SK-N-SH treated with all-trans-retinoic acid at 6 μM for 48 hours (cell line): ENCODE measurements at regions not wholly inside any gene's neighbourhood (a gene's known extent, or its start where the extent isn't known, plus 50 kb on each side); places are given as distances from the start of the nearest gene placed in this dataset.

Source experiments
- ATAC-seq: fragments of 200-7000 bp; cut with Tn5 transposase; 3 replicates; pipeline ENCODE4 v1.9.1; 2020; ENCODE audit warnings: mild to moderate bottlenecking, moderate library complexity
- ARNTL ChIP-seq: fragments of 450-650 bp; formaldehyde crosslinking; IDR thresholded peaks from 2 replicates; pipeline ENCODE4 v1.5.0; 2020; ENCODE audit warnings: low read depth, mild to moderate bottlenecking, moderate library complexity, borderline replicate concordance
- BACH2 ChIP-seq: fragments of 250-450 bp; sonication (Bioruptor Pico); IDR thresholded peaks from 2 replicates; pipeline ENCODE4 v1.9.0; 2021; ENCODE audit warnings: mild to moderate bottlenecking, borderline replicate concordance
- CSDC2 ChIP-seq: fragments of 250-450 bp; sonication (Bioruptor Pico); IDR thresholded peaks from 2 replicates; pipeline ENCODE4 v1.5.0; 2020; ENCODE audit warnings: mild to moderate bottlenecking, moderate library complexity
- CSRNP3 ChIP-seq: fragments of 250-450 bp; sonication (Bioruptor Pico); IDR thresholded peaks from 2 replicates; pipeline ENCODE4 v1.5.1; 2021; ENCODE audit warnings: mild to moderate bottlenecking, moderate library complexity
- OSR1 ChIP-seq: fragments of 250-450 bp; sonication (Bioruptor Pico); IDR thresholded peaks from 2 replicates; pipeline ENCODE4 v1.8.0; 2022; ENCODE audit warnings: moderate library complexity, mild to moderate bottlenecking, inconsistent platforms
- POU6F1 ChIP-seq: fragments of 250-450 bp; sonication (Bioruptor Pico); IDR thresholded peaks from 2 replicates; pipeline ENCODE4 v1.8.0; 2021; ENCODE audit warnings: low read depth, mild to moderate bottlenecking, moderate library complexity, borderline replicate concordance
- RARB ChIP-seq: fragments of 250-450 bp; sonication (Bioruptor Pico); IDR thresholded peaks from 2 replicates; pipeline ENCODE4 v1.8.0; 2021; ENCODE audit warnings: mild to moderate bottlenecking, moderate library complexity
- SNAI2 ChIP-seq: fragments of 250-450 bp; sonication (Bioruptor Pico); IDR thresholded peaks from 2 replicates; pipeline ENCODE4 v1.5.0; 2020; ENCODE audit warnings: mild to moderate bottlenecking, moderate library complexity
- TOX ChIP-seq: fragments of 250-450 bp; sonication (Bioruptor Pico); IDR thresholded peaks from 2 replicates; pipeline ENCODE4 v1.8.0; 2021; ENCODE audit warnings: mild to moderate bottlenecking, moderate library complexity, borderline replicate concordance
- TSHZ2 ChIP-seq: fragments of 250-450 bp; sonication (Bioruptor Pico); IDR thresholded peaks from 2 replicates; pipeline ENCODE4 v1.5.0; 2020; ENCODE audit warnings: mild to moderate bottlenecking, moderate library complexity
- ZC3H10 ChIP-seq: fragments of 250-450 bp; sonication (Bioruptor Pico); IDR thresholded peaks from 2 replicates; pipeline ENCODE4 v1.5.1; 2021; ENCODE audit warnings: mild to moderate bottlenecking, moderate library complexity
- ZFP3 ChIP-seq: fragments of 250-450 bp; sonication (Bioruptor Pico); IDR thresholded peaks from 2 replicates; pipeline ENCODE4 v1.5.0; 2020; ENCODE audit warnings: mild to moderate bottlenecking, moderate library complexity
- ZFP30 ChIP-seq: fragments of 450-650 bp; formaldehyde crosslinking; IDR thresholded peaks from 2 replicates; pipeline ENCODE4 v1.5.0; 2022; ENCODE audit warnings: mild to moderate bottlenecking, moderate library complexity
- ZNF565 ChIP-seq: fragments of 450-650 bp; formaldehyde crosslinking; conservative IDR thresholded peaks from 2 replicates; pipeline ENCODE4 v1.5.0; 2020; ENCODE audit warnings: low read depth, mild to moderate bottlenecking, moderate library complexity
- ZNF8 ChIP-seq: fragments of 450-650 bp; formaldehyde crosslinking; IDR thresholded peaks from 2 replicates; pipeline ENCODE4 v1.5.0; 2020; ENCODE audit warnings: mild to moderate bottlenecking, moderate library complexity
- TF ChIP-seq, protein P1 (sequence below): fragments of 250-450 bp; sonication (Bioruptor Pico); IDR thresholded peaks from 2 replicates; pipeline ENCODE4 v1.8.0; 2020; ENCODE audit warnings: mild to moderate bottlenecking, moderate library complexity, borderline replicate concordance
- TF ChIP-seq, protein P2 (sequence below): fragments of 250-450 bp; sonication (Bioruptor Pico); IDR thresholded peaks from 2 replicates; pipeline ENCODE4 v1.5.1; 2020; ENCODE audit warnings: low read depth, mild to moderate bottlenecking, moderate library complexity

GRCh38 chr12:89064151-89064550 lies 288.1 kb downstream of the DUSP6 start (continued):
- TF ChIP-seq POU6F1, result no peak
- TF ChIP-seq SNAI2, result no peak
- no peak for TF ChIP-seq BACH2
- no peak for TF ChIP-seq TOX
- TF ChIP-seq ZNF8 (CRISPR knock-in tag), result no peak
- no peak for TF ChIP-seq ZFP3 (CRISPR knock-in tag)
- TF ChIP-seq, protein P1, sequence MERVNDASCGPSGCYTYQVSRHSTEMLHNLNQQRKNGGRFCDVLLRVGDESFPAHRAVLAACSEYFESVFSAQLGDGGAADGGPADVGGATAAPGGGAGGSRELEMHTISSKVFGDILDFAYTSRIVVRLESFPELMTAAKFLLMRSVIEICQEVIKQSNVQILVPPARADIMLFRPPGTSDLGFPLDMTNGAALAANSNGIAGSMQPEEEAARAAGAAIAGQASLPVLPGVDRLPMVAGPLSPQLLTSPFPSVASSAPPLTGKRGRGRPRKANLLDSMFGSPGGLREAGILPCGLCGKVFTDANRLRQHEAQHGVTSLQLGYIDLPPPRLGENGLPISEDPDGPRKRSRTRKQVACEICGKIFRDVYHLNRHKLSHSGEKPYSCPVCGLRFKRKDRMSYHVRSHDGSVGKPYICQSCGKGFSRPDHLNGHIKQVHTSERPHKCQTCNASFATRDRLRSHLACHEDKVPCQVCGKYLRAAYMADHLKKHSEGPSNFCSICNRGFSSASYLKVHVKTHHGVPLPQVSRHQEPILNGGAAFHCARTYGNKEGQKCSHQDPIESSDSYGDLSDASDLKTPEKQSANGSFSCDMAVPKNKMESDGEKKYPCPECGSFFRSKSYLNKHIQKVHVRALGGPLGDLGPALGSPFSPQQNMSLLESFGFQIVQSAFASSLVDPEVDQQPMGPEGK (CRISPR knock-in tag), result no peak

DNA sequence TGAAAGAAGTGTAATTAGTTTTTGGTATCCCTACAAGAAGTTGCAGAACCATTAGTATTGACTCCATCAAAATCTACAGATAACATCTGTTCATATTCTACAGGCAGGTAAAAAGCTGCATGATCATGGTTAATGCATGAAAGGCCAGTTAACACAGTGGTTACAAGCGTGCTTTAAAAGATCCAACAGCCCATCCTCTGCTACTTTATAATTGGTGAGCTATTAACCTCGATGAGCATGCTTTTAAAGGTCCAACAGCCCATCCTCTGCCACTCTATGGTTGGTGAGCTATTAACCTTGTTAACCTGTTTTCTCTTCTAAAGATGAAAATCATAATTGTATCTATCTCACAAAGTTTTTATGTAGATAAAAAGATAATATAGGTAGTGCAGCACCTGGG lies 289.3 kb downstream of the DUSP6 start:
- no peak for TF ChIP-seq ARNTL
- TF ChIP-seq TOX, result no peak
- TF ChIP-seq, all 23 proteins: peak for 0
- no peak for ATAC-seq

- ATAC-seq, result no peak
- TF ChIP-seq POU6F1, result no peak
- no peak for TF ChIP-seq BACH2
- TF ChIP-seq ZFP3 (CRISPR knock-in tag), result no peak
- no peak for TF ChIP-seq SNAI2
- no peak for TF ChIP-seq OSR1 (CRISPR knock-in tag)
- TF ChIP-seq, protein P1 (CRISPR knock-in tag), result no peak
- TF ChIP-seq CSRNP3 (CRISPR knock-in tag), result no peak
- no peak for TF ChIP-seq ZFP30
Observed at GRCh38 chr12:89059721-89060541, 292.4 kb downstream of the DUSP6 start.

DNA sequence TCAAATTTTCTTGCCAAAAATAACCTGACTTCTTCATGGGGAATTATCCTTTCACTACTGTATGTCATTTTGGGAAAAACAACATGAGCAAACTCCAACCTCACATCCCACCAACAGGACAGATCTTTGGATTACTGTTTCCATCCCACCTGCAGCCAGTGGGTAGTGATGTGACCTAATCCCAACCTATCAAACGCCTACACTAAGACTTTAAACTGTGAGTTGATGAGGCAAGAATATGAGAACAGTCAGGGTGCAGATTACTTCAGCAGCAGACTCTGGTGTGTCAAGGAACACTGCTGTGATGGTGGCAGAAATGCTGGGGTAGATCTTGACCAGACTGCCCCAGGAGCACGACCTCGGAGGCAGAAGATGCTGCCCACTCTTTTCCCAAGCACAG lies 293.2 kb downstream of the DUSP6 start:
- TF ChIP-seq CSDC2, result no peak
- TF ChIP-seq ZFP3 (CRISPR knock-in tag), result no peak
- no peak for TF ChIP-seq ZNF565 (CRISPR knock-in tag)
- no peak for TF ChIP-seq RARB (CRISPR knock-in tag)
- no peak for TF ChIP-seq TSHZ2 (CRISPR knock-in tag)
- TF ChIP-seq ARNTL, result no peak
- TF ChIP-seq, protein P2, sequence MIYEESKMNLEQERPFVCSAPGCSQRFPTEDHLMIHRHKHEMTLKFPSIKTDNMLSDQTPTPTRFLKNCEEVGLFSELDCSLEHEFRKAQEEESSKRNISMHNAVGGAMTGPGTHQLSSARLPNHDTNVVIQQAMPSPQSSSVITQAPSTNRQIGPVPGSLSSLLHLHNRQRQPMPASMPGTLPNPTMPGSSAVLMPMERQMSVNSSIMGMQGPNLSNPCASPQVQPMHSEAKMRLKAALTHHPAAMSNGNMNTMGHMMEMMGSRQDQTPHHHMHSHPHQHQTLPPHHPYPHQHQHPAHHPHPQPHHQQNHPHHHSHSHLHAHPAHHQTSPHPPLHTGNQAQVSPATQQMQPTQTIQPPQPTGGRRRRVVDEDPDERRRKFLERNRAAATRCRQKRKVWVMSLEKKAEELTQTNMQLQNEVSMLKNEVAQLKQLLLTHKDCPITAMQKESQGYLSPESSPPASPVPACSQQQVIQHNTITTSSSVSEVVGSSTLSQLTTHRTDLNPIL, result no peak
- TF ChIP-seq ZC3H10, result no peak
- ATAC-seq, result no peak
